CD14-positive monocyte (primary cell): ENCODE measurements at regions not wholly inside any gene's neighbourhood (a gene's known extent, or its start where the extent isn't known, plus 50 kb on each side); places are given as distances from the start of the nearest gene placed in this dataset.

ENCODE experiments used
- DNase-seq, 3 donors: peaks; one replicate each; pipeline ENCODE4 v3.0.0-alpha.2; 2011 to 2022
- H2AFZ ChIP-seq: 2 replicates; pipeline ENCODE4 v1.6.0; 2012; ENCODE audit warnings: mild to moderate bottlenecking, low read depth, low read length, inconsistent platforms; ENCODE audit not compliant: insufficient read depth, poor library complexity, severe bottlenecking
- H3K27ac ChIP-seq, 2 donors: 1 replicate in 1 of 2; 2 replicates in 1 of 2; pipeline ENCODE4 v1.5.1; 2012 to 2013; ENCODE audit warnings: low read length in 2 of 2, control low read depth in 1 of 2, inconsistent platforms in 1 of 2, low read depth in 1 of 2, mild to moderate bottlenecking in 1 of 2
- H3K27me3 ChIP-seq, 2 donors: one replicate each; pipeline versions ENCODE4 v1.6.0 to v1.6.1; 2011 to 2013; ENCODE audit warnings: low read length in 2 of 2; ENCODE audit not compliant: control insufficient read depth in 2 of 2, insufficient read depth in 2 of 2
- H3K36me3 ChIP-seq, 2 donors: replicated peaks in 1 of 2; 1 replicate in 1 of 2; 2 replicates in 1 of 2; pipeline versions ENCODE4 v1.5.1 to v1.6.1; 2012 to 2013; ENCODE audit warnings: low read length in 2 of 2, control low read depth in 1 of 2, inconsistent platforms in 1 of 2, mild to moderate bottlenecking in 1 of 2; ENCODE audit not compliant: insufficient read depth in 2 of 2, control insufficient read depth in 1 of 2
- H3K4me1 ChIP-seq, 2 donors: 1 replicate in 1 of 2; 2 replicates in 1 of 2; pipeline versions ENCODE4 v1.5.1 to v1.6.1; 2012 to 2013; ENCODE audit warnings: low read length in 2 of 2, control low read depth in 1 of 2, inconsistent platforms in 1 of 2, mild to moderate bottlenecking in 1 of 2, moderate library complexity in 1 of 2; ENCODE audit not compliant: insufficient read depth in 2 of 2, control insufficient read depth in 1 of 2
- H3K4me2 ChIP-seq: replicated peaks from 2 replicates; pipeline ENCODE3; 2012; ENCODE audit warnings: low read length, moderate library complexity, mild to moderate bottlenecking; ENCODE audit not compliant: poor library complexity, severe bottlenecking; ENCODE audit errors: extremely low read depth
- H3K4me3 ChIP-seq, 3 experiments: fragments of 200-600 bp in 1 of 3; sonication (generic) in 1 of 3; replicated peaks in 1 of 3; 1 replicate in 2 of 3; 2 replicates in 1 of 3; pipeline ENCODE4 v1.5.1; 2011 to 2013; ENCODE audit warnings: low read length in 3 of 3, mild to moderate bottlenecking in 3 of 3, control low read depth in 2 of 3, low read depth in 2 of 3, inconsistent platforms in 1 of 3, moderate library complexity in 1 of 3
- H3K79me2 ChIP-seq: 2 replicates; pipeline ENCODE4 v1.6.0; 2012; ENCODE audit warnings: mild to moderate bottlenecking, control low read depth, inconsistent platforms, low read length, moderate library complexity; ENCODE audit not compliant: insufficient read depth
- H3K9ac ChIP-seq: 2 replicates; pipeline ENCODE4 v1.6.0; 2017; ENCODE audit warnings: low read length, mild to moderate bottlenecking; ENCODE audit not compliant: insufficient read depth, poor library complexity, severe bottlenecking
- H3K9me3 ChIP-seq, 2 donors: replicated peaks in 1 of 2; 1 replicate in 1 of 2; 2 replicates in 1 of 2; pipeline versions ENCODE4 v1.5.1 to v1.6.1; 2012 to 2013; ENCODE audit warnings: low read length in 2 of 2, control low read depth in 1 of 2; ENCODE audit not compliant: control insufficient read depth in 1 of 2, insufficient read depth in 1 of 2
- H4K20me1 ChIP-seq: 2 replicates; pipeline ENCODE4 v1.6.0; 2012; ENCODE audit warnings: mild to moderate bottlenecking, low read length, control low read depth, moderate library complexity; ENCODE audit not compliant: insufficient read depth
- H3K27ac Mint-ChIP-seq, 7 donors: one replicate each; pipeline ENCODE4 v1.8.0; 2020; ENCODE audit warnings: mild to moderate bottlenecking in 7 of 7, mixed read lengths in 7 of 7, moderate library complexity in 6 of 7, inconsistent platforms in 2 of 7
- H3K27me3 Mint-ChIP-seq, 3 donors: one replicate each; pipeline ENCODE4 v1.8.0; 2021 to 2022; ENCODE audit warnings: low read depth in 3 of 3, mild to moderate bottlenecking in 3 of 3, mixed read lengths in 3 of 3, moderate library complexity in 3 of 3, inconsistent platforms in 1 of 3
- H3K36me3 Mint-ChIP-seq, 2 donors: one replicate each; pipeline ENCODE4 v1.8.0; 2020; ENCODE audit warnings: mixed read lengths in 2 of 2, inconsistent platforms in 1 of 2, mild to moderate bottlenecking in 1 of 2
- H3K4me1 Mint-ChIP-seq: one replicate; pipeline ENCODE4 v1.8.0; 2020; ENCODE audit warnings: mild to moderate bottlenecking, mixed read lengths
- H3K4me3 Mint-ChIP-seq, 2 donors: one replicate each; pipeline ENCODE4 v1.8.0; 2020; ENCODE audit warnings: mild to moderate bottlenecking in 2 of 2, mixed read lengths in 2 of 2, moderate library complexity in 1 of 2
- H3K9me3 Mint-ChIP-seq, 7 donors: one replicate each; pipeline ENCODE4 v1.8.0; 2020 to 2022; ENCODE audit warnings: mixed read lengths in 7 of 7, mild to moderate bottlenecking in 6 of 7, moderate library complexity in 6 of 7, inconsistent platforms in 2 of 7
- CTCF ChIP-seq: fragments of 200-600 bp; IDR thresholded peaks from one replicate; pipeline ENCODE4 v1.8.0; 2022; ENCODE audit warnings: antibody characterized with exemption, mild to moderate bottlenecking
- WGBS: methylation state at CpG from one replicate; pipeline ENCODE4 v1.1.5; 2013; ENCODE audit warnings: missing lambda C conversion rate; ENCODE audit not compliant: insufficient coverage; 5-methylcytosine and 5-hydroxymethylcytosine counted together
- intact Hi-C, 2 donors: fragments of 100-400 bp; cut with micrococcal nuclease; formaldehyde crosslinking; loops; one replicate each; pipeline versions ENCODE4 v1.15.0 to v1.15.1; 2023

DNA sequence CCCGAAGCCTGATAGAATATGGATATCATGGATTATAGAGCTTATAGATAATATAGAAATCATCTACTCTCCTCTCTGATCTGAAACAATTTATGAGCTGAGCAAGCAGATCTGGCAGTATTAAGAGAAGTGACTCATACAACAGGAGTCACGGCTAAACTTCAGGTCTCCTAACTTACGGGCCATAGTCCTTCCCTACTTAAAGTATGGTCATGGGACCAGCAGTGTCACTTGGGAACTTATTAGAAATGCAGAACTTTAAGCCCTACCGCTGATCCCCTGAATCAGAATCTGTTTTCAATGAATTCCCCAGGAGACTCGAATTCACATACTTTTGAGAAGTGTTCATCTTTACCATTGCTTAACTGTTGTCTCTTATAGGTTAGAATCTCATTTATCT, 195.7 kb upstream of the FANCL start:
- no peak overlapping the region for H3K4me3 ChIP-seq
- H2AFZ ChIP-seq, result no peak overlapping the region
- H3K9ac ChIP-seq, result no peak overlapping the region
- H3K4me3 Mint-ChIP-seq, result no peak overlapping the region
- no peaks in the 10 kb centered on the region for H3K9me3 ChIP-seq
- H3K36me3 ChIP-seq, result no peaks in the 10 kb centered on the region
- no peaks in the 10 kb centered on the region for H3K4me1 Mint-ChIP-seq
- no peaks in the 10 kb centered on the region for H3K9me3 Mint-ChIP-seq
- H3K27ac ChIP-seq, result no peak overlapping the region
- no peak for DNase-seq
- H3K27me3 ChIP-seq, result no peaks in the 10 kb centered on the region
- no peak overlapping the region for H3K27ac Mint-ChIP-seq
- no peaks in the 10 kb centered on the region for H4K20me1 ChIP-seq
- H3K27me3 Mint-ChIP-seq, result peaks cover 0 to 3% (median 0%) of the 10 kb centered on the region in 3 donors
- H3K79me2 ChIP-seq, result no peaks in the 10 kb centered on the region
- H3K4me2 ChIP-seq, result no peak overlapping the region
- no peak for TF ChIP-seq CTCF
- no peaks in the 10 kb centered on the region for H3K4me1 ChIP-seq
- WGBS, result no CpG with 5 or more reads among the region's 5 CpGs
- intact Hi-C loops, result no loop called here
- H3K36me3 Mint-ChIP-seq, result no peaks in the 10 kb centered on the region

- no peak for TF ChIP-seq CTCF
- Histone ChIP-seq H3K9me3 (no peaks in the 10 kb centered on the region), H3K79me2 (no peaks in the 10 kb centered on the region), H3K4me2 (no peak overlapping the region), H4K20me1 (no peaks in the 10 kb centered on the region), H3K36me3 (no peaks in the 10 kb centered on the region), H2AFZ (no peak overlapping the region), H3K9ac (no peak overlapping the region), H3K4me1 (no peaks in the 10 kb centered on the region), H3K4me3 (no peak overlapping the region), H3K27ac (no peak overlapping the region), H3K27me3 (no peaks in the 10 kb centered on the region)
- no peak overlapping the region for H3K27ac Mint-ChIP-seq
- H3K4me3 Mint-ChIP-seq, result no peak overlapping the region
- 80% methylated on average over 1 of the region's 3 CpGs for WGBS
- peaks cover 0 to 1% (median 0%) of the 10 kb centered on the region in 7 donors for H3K9me3 Mint-ChIP-seq
- peaks cover 0 to 2% (median 0%) of the 10 kb centered on the region in 3 donors for H3K27me3 Mint-ChIP-seq
- no peaks in the 10 kb centered on the region for H3K4me1 Mint-ChIP-seq
- intact Hi-C loops, result no loop called here
- no peaks in the 10 kb centered on the region for H3K36me3 Mint-ChIP-seq
- no peak for DNase-seq
These were observed 194.1 kb upstream of the FANCL start for GRCh38 chr2:58435246-58435645.
